HepG2 (cell line): ENCODE measurements at regions not wholly inside any gene's neighbourhood (a gene's known extent, or its start where the extent isn't known, plus 50 kb on each side); places are given as distances from the start of the nearest gene placed in this dataset.
A peak's percentile ranks its signal among the peaks of the same experiment; 100 is the strongest.

Experiments used
- ATAC-seq: fragments of 200-7000 bp; cut with Tn5 transposase; 3 replicates; pipeline ENCODE4 v1.9.1; 2020; ENCODE audit warnings: mild to moderate bottlenecking, moderate library complexity
- BruUV-seq: library from RNA; stranded (reverse); fragments of 400-500 nt; replicated peaks from 2 replicates; lab custom pipeline; 2021; lab: Mats Ljungman, UMichigan
- CTCF ChIA-PET: fragments of 300-600 bp; formaldehyde crosslinking; extraction: SDS; loops from one replicate; lab custom pipeline; 2021; ENCODE audit warnings: low total read pairs, inconsistent platforms, low intra/inter-chr PET ratio; lab: Yijun Ruan, JAX
- POLR2A ChIA-PET: fragments of 350-600 bp; sonication (Branson Sonifier 250); formaldehyde crosslinking; loops from one replicate; lab custom pipeline; 2020; ENCODE audit warnings: antibody characterized with exemption, inconsistent platforms; lab: Yijun Ruan, JAX
- DNase-seq: peaks from one replicate; pipeline ENCODE4 v3.0.0-alpha.2; 2015; ENCODE audit warnings: low spot score
- FAIRE-seq: peaks from 3 replicates; lab custom pipeline; 2011; peaks lifted over from hg19 to GRCh38; lab: Jason Lieb, UNC
- H2AFZ ChIP-seq: one replicate; pipeline ENCODE4 v1.6.1; 2011; ENCODE audit warnings: low read length, inconsistent platforms
- H3K27ac ChIP-seq: fragments of 300-600 bp; 3 replicates; pipeline ENCODE4 v1.8.0; 2011; ENCODE audit warnings: mixed run types, mild to moderate bottlenecking, mixed read lengths, low read length, inconsistent platforms; ENCODE audit not compliant: insufficient read depth; ENCODE audit errors: extremely low read length
- H3K27me3 ChIP-seq, 2 experiments: fragments of 200-600 bp in 1 of 2; 2 replicates in 1 of 2; 3 replicates in 1 of 2; pipeline versions ENCODE4 v1.6.0 to v1.8.0; 2011; ENCODE audit warnings: low read length in 2 of 2, mild to moderate bottlenecking in 2 of 2, moderate library complexity in 2 of 2, inconsistent platforms in 1 of 2; ENCODE audit not compliant: insufficient read depth in 2 of 2, control insufficient read depth in 1 of 2
- H3K36me3 ChIP-seq, 2 experiments: fragments of 200-600 bp in 1 of 2; replicated peaks in 1 of 2; 2 replicates in 1 of 2; 3 replicates in 1 of 2; pipeline versions ENCODE4 v1.5.1 to v1.8.0; 2011; ENCODE audit warnings: low read length in 2 of 2, inconsistent platforms in 1 of 2; ENCODE audit not compliant: insufficient read depth in 2 of 2, control insufficient read depth in 1 of 2
- H3K4me1 ChIP-seq: 2 replicates; pipeline ENCODE4 v1.5.1; 2012; ENCODE audit warnings: low read length, inconsistent platforms; ENCODE audit not compliant: insufficient read depth
- H3K4me2 ChIP-seq: 2 replicates; pipeline ENCODE4 v1.6.0; 2011; ENCODE audit warnings: low read depth, low read length, inconsistent platforms
- H3K4me3 ChIP-seq, 3 experiments: fragments of 200-600 bp in 1 of 3; sonication (generic), shearing (Covaris generic) in 1 of 3; replicated peaks in 1 of 3; 2 replicates each; pipeline ENCODE4 v1.5.1; 2011 to 2016; ENCODE audit warnings: low read length in 3 of 3, inconsistent platforms in 2 of 3, low read depth in 2 of 3, mild to moderate bottlenecking in 2 of 3, control low read depth in 1 of 3, mixed read lengths in 1 of 3; ENCODE audit not compliant: insufficient read depth in 1 of 3
- H3K79me2 ChIP-seq: one replicate; pipeline ENCODE4 v1.6.1; 2011; ENCODE audit warnings: low read length, inconsistent platforms; ENCODE audit not compliant: insufficient read depth
- H3K9ac ChIP-seq: 2 replicates; pipeline ENCODE4 v1.6.0; 2011; ENCODE audit warnings: mild to moderate bottlenecking, low read depth, low read length, inconsistent platforms; ENCODE audit not compliant: insufficient read depth
- H3K9me3 ChIP-seq: 2 replicates; pipeline ENCODE4 v1.5.1; 2012; ENCODE audit warnings: mild to moderate bottlenecking, low read length
- H4K20me1 ChIP-seq: 2 replicates; pipeline ENCODE4 v1.6.0; 2011; ENCODE audit warnings: inconsistent platforms, mild to moderate bottlenecking, low read length, moderate library complexity; ENCODE audit not compliant: insufficient read depth
- ATF1 ChIP-seq: IDR thresholded peaks from 2 replicates; pipeline ENCODE4 v1.6.1; 2016; ENCODE audit warnings: mild to moderate bottlenecking, control low read depth
- FLYWCH1 ChIP-seq: sonication (generic); formaldehyde crosslinking; IDR thresholded peaks from 2 replicates; pipeline ENCODE4 v1.8.1; 2023; ENCODE audit warnings: mild to moderate bottlenecking, missing genetic modification reagents
- HES4 ChIP-seq: sonication (generic); formaldehyde crosslinking; IDR thresholded peaks from 2 replicates; pipeline ENCODE4 v1.9.0; 2021; ENCODE audit warnings: mild to moderate bottlenecking, missing genetic modification reagents, borderline replicate concordance
- JDP2 ChIP-seq: sonication (generic); formaldehyde crosslinking; IDR thresholded peaks from 2 replicates; pipeline ENCODE4 v1.8.1; 2022; ENCODE audit warnings: missing genetic modification reagents, borderline replicate concordance
- KDM3A ChIP-seq: IDR thresholded peaks from 2 replicates; pipeline ENCODE4 v1.6.1; 2018; ENCODE audit warnings: low read depth, missing compliant biosample characterization
- REXO4 ChIP-seq: sonication (generic); formaldehyde crosslinking; IDR thresholded peaks from 2 replicates; pipeline ENCODE4 v1.8.0; 2022; ENCODE audit warnings: missing genetic modification reagents, mild to moderate bottlenecking, borderline replicate concordance
- TSC22D2 ChIP-seq: sonication (generic); formaldehyde crosslinking; IDR thresholded peaks from 2 replicates; pipeline ENCODE4 v1.5.1; 2020; ENCODE audit warnings: missing genetic modification reagents, mild to moderate bottlenecking, borderline replicate concordance
- ZNF3 ChIP-seq: IDR thresholded peaks from 2 replicates; pipeline ENCODE4 v1.7.0; 2017; ENCODE audit warnings: inconsistent platforms
- ZNF333 ChIP-seq: sonication (generic); formaldehyde crosslinking; IDR thresholded peaks from 2 replicates; pipeline ENCODE4 v1.4.0; 2020; ENCODE audit warnings: mild to moderate bottlenecking, missing genetic modification reagents, borderline replicate concordance
- ZNF569 ChIP-seq: sonication (generic); formaldehyde crosslinking; IDR thresholded peaks from 2 replicates; pipeline ENCODE4 v1.5.0; 2020; ENCODE audit warnings: mild to moderate bottlenecking, missing genetic modification reagents, moderate library complexity, borderline replicate concordance
- ZNF75D ChIP-seq: sonication (generic); formaldehyde crosslinking; IDR thresholded peaks from 2 replicates; pipeline ENCODE4 v1.8.1; 2023; ENCODE audit warnings: missing genetic modification reagents, mild to moderate bottlenecking, borderline replicate concordance
- ZNF777 ChIP-seq: sonication (generic); formaldehyde crosslinking; IDR thresholded peaks from 2 replicates; pipeline ENCODE4 v1.4.0; 2020; ENCODE audit warnings: missing genetic modification reagents
- ZZZ3 ChIP-seq: sonication (generic); formaldehyde crosslinking; IDR thresholded peaks from 2 replicates; pipeline ENCODE4 v1.4.0; 2020; ENCODE audit warnings: missing genetic modification reagents, mild to moderate bottlenecking, borderline replicate concordance
- WGBS: methylation state at CpG from one replicate; pipeline ENCODE4 v1.1.6; 2017; ENCODE audit warnings: low lambda C conversion rate; 5-methylcytosine and 5-hydroxymethylcytosine counted together
- in situ Hi-C: cut with HindIII; loops from 2 replicates; pipeline ENCODE4 v1.10.0; 2017; ENCODE audit warnings: low pct_unique_long_range_greater_than_20kb; ENCODE audit not compliant: extremely low pct_ligation_motif_present
- intact Hi-C: fragments of 100-400 bp; cut with micrococcal nuclease; formaldehyde crosslinking; loops from one replicate; pipeline ENCODE4 v1.10.0; 2022; ENCODE audit not compliant: unreplicated experiment
- TF ChIP-seq, protein P1 (sequence below): IDR thresholded peaks from 2 replicates; pipeline ENCODE4 v1.6.1; 2016; ENCODE audit warnings: missing compliant biosample characterization, missing genetic modification reagents, borderline replicate concordance
- TF ChIP-seq, protein P2 (sequence below): sonication (generic); formaldehyde crosslinking; IDR thresholded peaks from 2 replicates; pipeline ENCODE4 v1.4.0; 2020; ENCODE audit warnings: missing genetic modification reagents, borderline replicate concordance
- TF ChIP-seq, protein P3 (sequence below): fragments of 450-650 bp; IDR thresholded peaks from 2 replicates; pipeline ENCODE4 v1.6.1; 2017; ENCODE audit warnings: mild to moderate bottlenecking

DNA sequence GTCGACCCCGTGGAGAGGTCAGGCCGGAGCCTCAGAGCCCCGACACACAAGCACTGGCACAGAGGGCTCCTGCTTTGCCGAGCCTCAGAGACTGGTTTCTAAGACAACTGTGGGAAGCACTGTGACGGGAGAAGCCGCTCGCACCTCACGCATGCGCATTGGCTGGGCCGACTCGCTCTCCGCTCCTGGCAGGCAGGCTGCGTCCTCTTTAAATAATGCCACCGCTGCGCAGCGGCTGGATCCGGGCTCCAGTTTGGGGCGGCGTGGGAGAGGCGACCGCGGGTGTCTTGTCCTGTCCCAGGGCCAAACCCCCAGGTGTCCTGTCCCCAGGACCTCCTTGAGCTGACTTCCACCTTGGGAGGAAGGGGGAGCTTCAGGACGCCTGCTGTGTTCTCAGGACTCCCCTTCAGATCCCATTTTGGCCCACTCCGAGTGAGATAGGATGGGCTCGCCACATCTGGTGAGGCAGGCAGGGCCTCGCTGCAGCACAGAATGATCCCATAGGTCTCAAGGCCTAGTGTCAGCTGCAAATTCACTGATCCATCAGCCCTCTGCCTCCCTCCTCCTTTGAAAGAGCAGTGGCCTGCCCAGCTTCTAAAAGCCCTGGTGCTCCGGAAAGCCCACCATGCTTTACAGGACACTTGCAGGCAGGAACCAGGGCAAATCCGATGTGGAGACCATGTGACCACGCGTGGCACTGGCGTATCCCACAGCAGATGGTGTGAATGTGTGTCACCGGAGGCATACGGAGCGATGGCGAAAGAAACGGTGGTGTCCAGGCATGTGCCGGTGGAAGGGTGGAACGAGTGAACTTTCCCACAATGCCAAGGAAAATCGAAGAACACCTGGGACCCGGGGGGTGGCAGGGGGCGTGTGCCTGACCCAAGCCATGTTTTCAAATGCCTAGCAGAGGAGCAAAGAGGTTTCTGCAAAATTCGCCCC is 169.3 kb upstream of the ZNF337 start:
- WGBS: 13% methylated on average over 36 of the region's 43 CpGs
- peak; percentile 73 for DNase-seq
- Histone ChIP-seq H2AFZ (peak overlapping the region; percentile 74), H3K27me3 (peaks cover 17 to 87% of the 10 kb centered on the region in 2 experiments), H3K4me1 (peaks cover 59% of the 10 kb centered on the region), H3K4me2 (peak overlapping the region; percentile 100), H4K20me1 (no peaks in the 10 kb centered on the region), H3K9me3 (no peaks in the 10 kb centered on the region), H3K27ac (no peak overlapping the region), H3K79me2 (no peaks in the 10 kb centered on the region), H3K4me3 (peak overlapping the region; percentile 47 to 79 (median 53); a peak in 5 of 6 replicates), H3K9ac (peak overlapping the region; percentile 10; the same call in 1 of the 2 replicates), H3K36me3 (no peaks in the 10 kb centered on the region)
- in situ Hi-C loops: no loop called here
- ChIA-PET CTCF (no interaction called here), POLR2A (no interaction called here)
- ATAC-seq: peak; percentile 51
- intact Hi-C loops: loop anchor here (5.0 kb wide), 1 partner anchor 114 kb away; no protein-coding TSS in a partner anchor
- BruUV-seq: no TSS peak
- no peak for FAIRE-seq
- TF ChIP-seq, protein P1, sequence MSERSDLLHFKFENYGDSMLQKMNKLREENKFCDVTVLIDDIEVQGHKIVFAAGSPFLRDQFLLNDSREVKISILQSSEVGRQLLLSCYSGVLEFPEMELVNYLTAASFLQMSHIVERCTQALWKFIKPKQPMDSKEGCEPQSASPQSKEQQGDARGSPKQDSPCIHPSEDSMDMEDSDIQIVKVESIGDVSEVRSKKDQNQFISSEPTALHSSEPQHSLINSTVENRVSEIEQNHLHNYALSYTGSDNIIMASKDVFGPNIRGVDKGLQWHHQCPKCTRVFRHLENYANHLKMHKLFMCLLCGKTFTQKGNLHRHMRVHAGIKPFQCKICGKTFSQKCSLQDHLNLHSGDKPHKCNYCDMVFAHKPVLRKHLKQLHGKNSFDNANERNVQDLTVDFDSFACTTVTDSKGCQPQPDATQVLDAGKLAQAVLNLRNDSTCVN (CRISPR knock-in tag): peak; percentile 25
- TF ChIP-seq ZNF75D (CRISPR knock-in tag) (no peak), ZNF569 (CRISPR knock-in tag) (no peak), ZNF3 (CRISPR knock-in tag) (no peak), REXO4 (CRISPR knock-in tag) (no peak), HES4 (CRISPR knock-in tag) (no peak), TSC22D2 (no peak), ZZZ3 (CRISPR knock-in tag) (no peak), ZNF777 (CRISPR knock-in tag) (no peak), ATF1 (CRISPR knock-in tag) (no peak), ZNF333 (CRISPR knock-in tag) (no peak), JDP2 (CRISPR knock-in tag) (no peak), FLYWCH1 (CRISPR knock-in tag) (no peak), KDM3A (CRISPR knock-in tag) (peak; percentile 41; the same call in 1 of the 2 replicates)
- TF ChIP-seq, protein P2, sequence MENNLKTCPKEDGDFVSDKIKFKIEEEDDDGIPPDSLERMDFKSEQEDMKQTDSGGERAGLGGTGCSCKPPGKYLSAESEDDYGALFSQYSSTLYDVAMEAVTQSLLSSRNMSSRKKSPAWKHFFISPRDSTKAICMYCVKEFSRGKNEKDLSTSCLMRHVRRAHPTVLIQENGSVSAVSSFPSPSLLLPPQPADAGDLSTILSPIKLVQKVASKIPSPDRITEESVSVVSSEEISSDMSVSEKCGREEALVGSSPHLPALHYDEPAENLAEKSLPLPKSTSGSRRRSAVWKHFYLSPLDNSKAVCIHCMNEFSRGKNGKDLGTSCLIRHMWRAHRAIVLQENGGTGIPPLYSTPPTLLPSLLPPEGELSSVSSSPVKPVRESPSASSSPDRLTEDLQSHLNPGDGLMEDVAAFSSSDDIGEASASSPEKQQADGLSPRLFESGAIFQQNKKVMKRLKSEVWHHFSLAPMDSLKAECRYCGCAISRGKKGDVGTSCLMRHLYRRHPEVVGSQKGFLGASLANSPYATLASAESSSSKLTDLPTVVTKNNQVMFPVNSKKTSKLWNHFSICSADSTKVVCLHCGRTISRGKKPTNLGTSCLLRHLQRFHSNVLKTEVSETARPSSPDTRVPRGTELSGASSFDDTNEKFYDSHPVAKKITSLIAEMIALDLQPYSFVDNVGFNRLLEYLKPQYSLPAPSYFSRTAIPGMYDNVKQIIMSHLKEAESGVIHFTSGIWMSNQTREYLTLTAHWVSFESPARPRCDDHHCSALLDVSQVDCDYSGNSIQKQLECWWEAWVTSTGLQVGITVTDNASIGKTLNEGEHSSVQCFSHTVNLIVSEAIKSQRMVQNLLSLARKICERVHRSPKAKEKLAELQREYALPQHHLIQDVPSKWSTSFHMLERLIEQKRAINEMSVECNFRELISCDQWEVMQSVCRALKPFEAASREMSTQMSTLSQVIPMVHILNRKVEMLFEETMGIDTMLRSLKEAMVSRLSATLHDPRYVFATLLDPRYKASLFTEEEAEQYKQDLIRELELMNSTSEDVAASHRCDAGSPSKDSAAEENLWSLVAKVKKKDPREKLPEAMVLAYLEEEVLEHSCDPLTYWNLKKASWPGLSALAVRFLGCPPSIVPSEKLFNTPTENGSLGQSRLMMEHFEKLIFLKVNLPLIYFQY (CRISPR knock-in tag): no peak
- TF ChIP-seq, protein P3, sequence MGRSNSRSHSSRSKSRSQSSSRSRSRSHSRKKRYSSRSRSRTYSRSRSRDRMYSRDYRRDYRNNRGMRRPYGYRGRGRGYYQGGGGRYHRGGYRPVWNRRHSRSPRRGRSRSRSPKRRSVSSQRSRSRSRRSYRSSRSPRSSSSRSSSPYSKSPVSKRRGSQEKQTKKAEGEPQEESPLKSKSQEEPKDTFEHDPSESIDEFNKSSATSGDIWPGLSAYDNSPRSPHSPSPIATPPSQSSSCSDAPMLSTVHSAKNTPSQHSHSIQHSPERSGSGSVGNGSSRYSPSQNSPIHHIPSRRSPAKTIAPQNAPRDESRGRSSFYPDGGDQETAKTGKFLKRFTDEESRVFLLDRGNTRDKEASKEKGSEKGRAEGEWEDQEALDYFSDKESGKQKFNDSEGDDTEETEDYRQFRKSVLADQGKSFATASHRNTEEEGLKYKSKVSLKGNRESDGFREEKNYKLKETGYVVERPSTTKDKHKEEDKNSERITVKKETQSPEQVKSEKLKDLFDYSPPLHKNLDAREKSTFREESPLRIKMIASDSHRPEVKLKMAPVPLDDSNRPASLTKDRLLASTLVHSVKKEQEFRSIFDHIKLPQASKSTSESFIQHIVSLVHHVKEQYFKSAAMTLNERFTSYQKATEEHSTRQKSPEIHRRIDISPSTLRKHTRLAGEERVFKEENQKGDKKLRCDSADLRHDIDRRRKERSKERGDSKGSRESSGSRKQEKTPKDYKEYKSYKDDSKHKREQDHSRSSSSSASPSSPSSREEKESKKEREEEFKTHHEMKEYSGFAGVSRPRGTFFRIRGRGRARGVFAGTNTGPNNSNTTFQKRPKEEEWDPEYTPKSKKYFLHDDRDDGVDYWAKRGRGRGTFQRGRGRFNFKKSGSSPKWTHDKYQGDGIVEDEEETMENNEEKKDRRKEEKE: no peak
